Stimulated activated CD4-positive, alpha-beta T cell treated with anti-CD3 and anti-CD28 coated beads, Interleukin-12 subunit alpha, Interleukin-12 subunit beta, amount 100 ng/mL, for 24 hours (primary cell): ENCODE measurements at regions not wholly inside any gene's neighbourhood (a gene's known extent, or its start where the extent isn't known, plus 50 kb on each side); places are given as distances from the start of the nearest gene placed in this dataset.

Experiments
- DNase-seq, 2 experiments: peaks; one replicate each; pipeline ENCODE4 v3.0.0-alpha.2; 2020; ENCODE audit warnings: low read depth in 2 of 2

- DNase-seq: no peak
Observed at GRCh38 chr6:56407883-56408410, 160.6 kb upstream of the COL21A1 start.

GRCh38 chr6:56406276-56407269, 159.2 kb upstream of the COL21A1 start:
- no peak for DNase-seq

GRCh38 chr6:56404599-56404998, 157.2 kb upstream of the COL21A1 start:
- no peak for DNase-seq

GRCh38 chr6:56403745-56404144, 156.4 kb upstream of the COL21A1 start:
- DNase-seq: no peak

GRCh38 chr6:56401477-56402070, 154.2 kb upstream of the COL21A1 start:
- DNase-seq: no peak

GRCh38 chr6:56400273-56400672, 152.9 kb upstream of the COL21A1 start:
- DNase-seq: no peak

- DNase-seq: no peak
Observed at GRCh38 chr6:56399672-56400263, 152.4 kb upstream of the COL21A1 start.

- DNase-seq: no peak
Observed at GRCh38 chr6:56399250-56399671, 151.9 kb upstream of the COL21A1 start.

GRCh38 chr6:56396435-56396834, 149.1 kb upstream of the COL21A1 start:
- no peak for DNase-seq

GRCh38 chr6:56393615-56394612, 146.5 kb upstream of the COL21A1 start:
- no peak for DNase-seq

- DNase-seq: no peak
Observed at GRCh38 chr6:56388415-56388755, 141.0 kb upstream of the COL21A1 start.

- DNase-seq: no peak
Observed at GRCh38 chr6:56387621-56388414, 140.4 kb upstream of the COL21A1 start.

GRCh38 chr6:56386717-56387116, 139.3 kb upstream of the COL21A1 start:
- no peak for DNase-seq

GRCh38 chr6:56385981-56386593, 138.7 kb upstream of the COL21A1 start:
- no peak for DNase-seq

- no peak for DNase-seq
Observed at GRCh38 chr6:56383160-56383559, 135.8 kb upstream of the COL21A1 start.

- DNase-seq: no peak
Observed at GRCh38 chr6:56382416-56382940, 135.1 kb upstream of the COL21A1 start.

- no peak for DNase-seq
Observed at GRCh38 chr6:56381801-56382251, 134.4 kb upstream of the COL21A1 start.

GRCh38 chr6:56380476-56380875, 133.1 kb upstream of the COL21A1 start:
- DNase-seq: no peak

GRCh38 chr6:56378966-56379585, 131.7 kb upstream of the COL21A1 start:
- no peak for DNase-seq
